ENCODE measurements at regions not wholly inside any gene's neighbourhood (a gene's known extent, or its start where the extent isn't known, plus 50 kb on each side); places are given as distances from the start of the nearest gene placed in this dataset.

DNA sequence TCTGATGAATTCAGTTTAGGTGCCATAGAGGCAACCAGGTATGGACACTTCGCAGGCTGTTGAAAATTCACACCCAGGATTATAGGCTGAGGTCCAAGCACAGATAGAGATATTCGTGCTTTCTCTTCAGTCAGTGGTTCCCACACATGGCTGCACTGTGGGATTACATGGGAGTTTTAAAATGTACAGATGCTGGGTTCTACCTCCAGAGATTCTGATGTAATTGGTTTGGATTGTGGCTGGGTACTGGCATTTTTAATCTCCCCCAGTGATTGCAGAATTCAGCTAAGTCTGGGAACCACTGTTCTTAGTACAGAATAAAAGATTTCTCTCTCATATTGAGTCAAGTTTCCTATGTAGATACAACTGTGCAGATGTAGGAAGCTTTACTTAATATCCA, 91.6 kb downstream of the FOXB1 start:
- no peak for DNase-seq (ENCODE audit: low spot score)

DNA sequence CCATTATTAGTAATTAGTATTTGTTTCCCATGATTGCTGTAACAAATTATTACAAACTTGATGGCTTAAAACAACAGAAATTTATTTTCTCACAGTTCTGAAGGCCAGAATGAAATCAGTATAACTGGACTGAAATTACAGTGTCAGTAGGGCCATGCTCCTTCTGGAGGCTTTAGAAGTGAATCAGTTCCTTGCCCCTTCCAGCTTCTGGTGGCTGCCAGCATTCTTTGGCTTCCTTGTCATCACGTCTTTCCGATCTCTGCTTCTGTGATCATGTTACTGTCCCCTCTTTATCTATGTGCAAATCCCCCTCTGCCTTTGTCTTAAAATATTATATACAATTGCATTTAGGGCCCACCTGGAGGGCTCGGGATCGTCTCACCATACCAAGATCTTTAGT, 92.0 kb downstream of the FOXB1 start:
- no peak for DNase-seq (ENCODE audit: low spot score)

DNA sequence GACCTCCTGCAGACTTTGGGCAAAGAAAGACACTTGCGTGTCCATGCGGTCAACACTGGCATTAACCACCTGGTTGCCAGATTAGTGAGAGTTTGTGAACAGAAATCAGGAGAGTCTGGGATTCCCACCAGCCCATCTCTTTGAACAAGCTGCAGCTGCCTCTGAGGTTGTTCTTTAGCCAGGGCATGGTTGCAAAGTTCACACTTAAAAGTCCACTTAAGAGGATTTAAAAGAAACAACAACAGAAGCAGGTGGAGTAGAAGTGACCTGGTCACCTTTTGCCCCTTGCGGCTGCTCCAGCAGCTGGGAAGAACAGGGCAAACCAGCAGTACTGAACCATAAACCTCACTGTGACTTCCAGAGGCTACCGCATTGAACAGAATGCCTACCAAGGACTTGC, 97.3 kb downstream of the FOXB1 start:
- DNase-seq (ENCODE audit: low spot score) = no peak

DNA sequence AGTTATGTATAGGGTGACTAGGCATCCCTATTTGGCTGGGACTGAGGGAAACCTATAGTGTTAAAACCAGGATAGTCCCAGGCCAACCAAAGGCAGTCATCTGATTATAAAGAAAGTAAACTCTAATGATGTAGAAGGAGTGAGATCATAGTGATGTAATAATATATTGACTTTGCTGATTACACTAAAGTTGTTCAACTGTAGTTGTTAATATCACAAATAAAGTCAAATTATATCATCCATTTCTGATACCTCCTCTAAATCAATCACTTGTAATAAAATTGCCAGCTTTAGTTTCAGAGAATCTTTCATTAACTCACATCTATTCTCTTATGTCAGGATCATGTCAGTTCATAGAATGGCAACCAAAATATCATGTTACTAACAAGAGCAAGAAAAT, 98.6 kb downstream of the FOXB1 start:
- no peak for DNase-seq (ENCODE audit: low spot score)

DNA sequence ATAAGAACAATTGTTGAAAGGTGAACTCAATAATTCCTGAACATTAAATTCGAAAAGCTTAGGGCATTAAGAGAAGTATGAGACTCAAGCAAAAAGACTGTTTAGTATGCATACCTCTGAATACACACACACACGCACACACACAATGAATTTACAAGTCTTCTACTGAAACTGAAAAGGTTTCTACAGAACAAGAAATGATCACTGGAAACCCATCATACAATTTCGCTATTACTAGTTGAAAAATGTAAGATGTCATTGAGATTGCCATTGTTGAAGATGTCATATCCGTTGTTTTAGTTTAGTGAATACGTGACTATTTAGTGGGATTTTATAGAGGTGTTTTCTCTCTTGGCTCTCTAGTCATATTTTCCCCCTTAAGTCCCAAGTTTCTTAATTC, 106.8 kb downstream of the FOXB1 start:
- DNase-seq (ENCODE audit: low spot score) = no peak

DNA sequence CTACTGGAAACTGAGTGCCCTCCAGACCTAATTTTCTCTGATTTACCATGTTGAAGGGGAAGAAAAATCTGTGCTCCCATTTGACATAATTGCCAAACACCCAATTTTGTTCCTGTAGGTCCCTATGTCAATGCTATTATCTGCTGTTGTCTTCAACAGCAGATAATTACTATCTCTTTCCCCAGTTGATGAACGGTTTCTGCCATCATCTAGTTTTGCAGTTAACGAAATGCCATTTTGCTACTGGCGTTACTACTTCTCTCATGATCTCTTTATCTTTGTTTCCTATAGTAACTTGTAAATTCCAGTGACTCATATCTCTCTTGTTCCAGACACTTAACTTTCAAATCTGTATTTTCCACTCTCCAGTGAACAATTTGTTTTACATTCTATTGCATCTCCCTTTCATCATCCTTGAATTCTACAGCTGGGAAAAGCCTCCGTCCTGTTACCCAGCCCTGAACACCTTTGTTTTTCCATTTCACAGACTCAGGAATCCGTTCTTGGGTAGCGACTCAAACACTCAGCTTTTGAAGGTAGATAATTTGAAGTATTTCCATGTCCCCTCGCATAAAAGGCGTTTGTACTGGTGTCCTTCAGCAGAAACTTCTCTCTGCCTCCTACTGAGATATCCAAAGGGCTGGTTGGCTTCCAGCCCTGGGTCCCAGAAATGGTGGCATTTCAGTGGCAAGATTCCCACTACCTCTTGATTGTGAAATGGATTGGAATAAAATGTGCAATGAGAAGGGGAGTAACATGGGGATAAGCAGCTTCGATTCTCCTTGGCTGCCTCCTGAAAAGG, 111.7 kb downstream of the FOXB1 start:
- no peak for DNase-seq (ENCODE audit: low spot score)

DNA sequence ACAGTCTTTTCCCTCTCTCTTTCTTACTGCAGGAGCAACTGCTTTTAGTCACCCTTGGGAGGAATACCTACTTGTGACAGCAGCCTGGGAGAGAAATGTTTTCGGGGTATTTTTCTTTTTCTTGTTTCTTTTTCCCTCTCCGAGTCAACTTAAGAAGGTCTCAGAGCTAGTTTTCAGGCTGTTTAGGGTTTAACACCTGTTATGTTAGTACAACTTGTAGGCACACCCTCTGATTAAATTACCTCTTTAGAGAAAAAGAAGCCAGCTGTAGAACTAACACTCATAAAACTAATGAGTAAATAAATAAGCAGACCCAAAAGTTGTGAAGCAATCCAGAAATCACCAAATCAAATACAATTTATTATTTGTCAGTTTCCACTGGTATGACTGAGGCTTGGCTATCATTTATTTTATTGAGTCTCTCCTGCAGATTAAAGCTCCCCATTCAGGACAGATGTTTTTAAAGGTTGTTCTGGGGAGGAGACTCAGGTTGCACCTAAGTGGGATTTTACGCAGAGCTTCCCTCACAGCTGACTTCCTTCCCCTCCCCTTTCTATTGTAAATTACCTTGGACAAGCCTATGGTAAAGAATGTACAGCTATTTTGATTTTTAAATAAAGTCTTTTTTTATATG, 112.5 kb downstream of the FOXB1 start:
- DNase-seq (ENCODE audit: low spot score) = no peak

DNA sequence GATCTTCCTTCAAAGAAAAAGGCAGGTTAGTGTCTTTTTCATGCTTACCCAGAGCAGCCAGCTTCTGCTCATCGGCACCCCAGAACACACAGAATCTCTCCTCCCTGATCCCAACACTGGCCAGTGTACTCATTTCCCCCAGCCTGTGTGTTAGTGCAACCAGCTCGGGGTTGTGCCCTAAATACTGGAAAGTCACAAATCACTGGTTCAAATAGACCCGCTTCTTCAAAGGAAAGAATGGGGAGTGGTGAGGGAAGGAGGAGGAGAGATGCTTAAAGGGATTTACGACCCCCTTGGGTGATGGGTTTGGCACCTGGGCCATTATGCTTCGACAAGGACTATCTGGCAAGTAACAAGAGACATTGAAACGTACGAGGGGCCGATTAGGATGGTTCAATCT, 114.0 kb downstream of the FOXB1 start:
- no peak for DNase-seq (ENCODE audit: low spot score)

DNA sequence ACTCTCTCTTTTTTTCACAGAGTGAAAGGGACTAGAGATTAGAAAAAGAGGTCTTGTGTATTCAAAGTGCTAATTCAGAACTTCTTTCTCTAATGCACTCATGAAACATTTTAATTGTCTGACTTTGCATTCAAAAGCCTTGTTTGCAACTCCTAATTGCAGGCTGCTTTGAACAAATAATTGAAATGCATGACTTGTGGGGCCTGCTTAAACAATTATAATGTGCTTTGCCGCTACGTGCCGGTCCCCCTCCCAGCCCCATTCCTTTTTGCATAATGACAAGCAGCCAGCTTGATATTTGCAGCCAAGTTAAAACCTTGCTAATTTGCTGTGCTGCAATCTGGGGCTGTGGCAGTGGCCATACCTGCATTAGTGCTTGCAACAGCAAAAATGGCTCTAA, 114.5 kb downstream of the FOXB1 start:
- no peak for DNase-seq (ENCODE audit: low spot score)

DNA sequence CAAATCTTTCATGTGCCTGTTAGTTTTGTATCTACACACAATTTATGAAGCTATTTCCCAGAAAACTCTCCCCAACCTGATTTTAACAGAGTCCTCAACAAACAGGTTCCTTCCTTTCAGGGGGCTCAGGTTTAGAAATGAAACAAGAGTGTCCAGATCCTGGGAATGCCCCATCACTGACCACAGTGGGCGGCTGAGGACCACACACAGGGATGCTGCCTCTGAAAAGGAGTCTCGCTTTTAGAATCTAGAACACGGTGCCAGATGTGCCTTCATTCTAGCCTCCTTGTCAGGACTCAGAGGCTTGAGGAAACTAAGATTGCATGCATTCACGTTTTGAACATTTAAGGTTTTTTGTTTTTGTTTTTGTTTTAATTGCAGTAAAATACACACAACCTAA, 115.0 kb downstream of the FOXB1 start:
- DNase-seq (ENCODE audit: low spot score) = no peak

DNA sequence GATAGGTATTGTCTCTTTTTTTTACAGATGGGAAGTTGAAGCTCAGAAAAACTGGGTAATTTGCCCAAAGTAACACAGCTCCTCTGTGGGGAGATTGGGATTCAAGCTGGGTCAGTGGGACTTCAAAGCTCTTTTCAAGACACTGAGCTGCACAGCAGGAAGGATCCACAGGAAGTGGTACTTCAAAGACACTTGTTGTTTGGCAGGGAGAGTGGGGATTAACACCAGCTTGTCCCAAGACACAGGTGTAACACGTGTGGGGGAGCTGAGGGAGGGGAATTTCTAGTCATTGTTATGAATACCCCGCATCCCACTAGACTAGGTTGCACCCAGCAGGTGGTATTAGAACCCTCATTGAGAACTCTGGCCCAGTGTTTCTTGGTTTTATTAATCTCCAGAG, 116.0 kb downstream of the FOXB1 start:
- no peak for DNase-seq (ENCODE audit: low spot score)

DNA sequence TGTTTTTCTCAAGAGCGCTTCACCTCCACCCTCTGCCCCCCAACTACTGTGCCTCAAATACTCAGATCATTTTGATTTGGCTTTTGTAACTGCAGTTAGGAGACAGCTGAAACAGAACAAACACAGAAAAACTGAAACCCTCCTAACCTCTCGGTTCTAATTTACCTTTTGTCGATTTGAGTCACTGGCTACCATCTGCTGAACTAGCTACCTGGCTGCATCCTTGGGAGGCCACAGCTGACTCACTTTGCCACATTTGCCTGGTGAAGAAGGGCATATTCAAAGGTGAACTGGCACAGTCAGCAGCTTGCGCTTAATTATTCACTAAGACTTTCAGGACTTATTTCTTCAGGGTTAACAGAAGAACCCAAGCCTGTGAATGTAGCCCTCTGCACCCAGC, 117.7 kb downstream of the FOXB1 start:
- no peak for DNase-seq (ENCODE audit: low spot score)

DNA sequence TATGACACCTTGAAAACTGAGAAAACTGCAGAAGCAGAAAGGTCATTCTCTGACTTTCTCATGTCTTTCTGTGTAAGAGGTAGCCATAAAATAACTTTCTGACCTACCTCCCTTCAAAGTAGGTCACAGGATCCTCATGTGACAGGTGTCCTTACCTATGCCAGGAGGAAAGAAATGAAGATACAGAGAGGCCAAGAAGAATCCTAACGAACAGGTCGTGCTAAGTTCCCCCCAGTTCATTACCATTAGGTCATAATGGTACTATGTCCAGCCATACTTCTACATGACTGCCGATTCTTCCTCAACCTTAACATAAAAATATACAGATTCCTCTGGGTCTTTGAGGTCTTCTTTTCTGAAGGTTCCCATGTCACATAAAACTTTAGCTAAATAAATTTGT, 118.6 kb downstream of the FOXB1 start:
- DNase-seq (ENCODE audit: low spot score) = no peak

DNA sequence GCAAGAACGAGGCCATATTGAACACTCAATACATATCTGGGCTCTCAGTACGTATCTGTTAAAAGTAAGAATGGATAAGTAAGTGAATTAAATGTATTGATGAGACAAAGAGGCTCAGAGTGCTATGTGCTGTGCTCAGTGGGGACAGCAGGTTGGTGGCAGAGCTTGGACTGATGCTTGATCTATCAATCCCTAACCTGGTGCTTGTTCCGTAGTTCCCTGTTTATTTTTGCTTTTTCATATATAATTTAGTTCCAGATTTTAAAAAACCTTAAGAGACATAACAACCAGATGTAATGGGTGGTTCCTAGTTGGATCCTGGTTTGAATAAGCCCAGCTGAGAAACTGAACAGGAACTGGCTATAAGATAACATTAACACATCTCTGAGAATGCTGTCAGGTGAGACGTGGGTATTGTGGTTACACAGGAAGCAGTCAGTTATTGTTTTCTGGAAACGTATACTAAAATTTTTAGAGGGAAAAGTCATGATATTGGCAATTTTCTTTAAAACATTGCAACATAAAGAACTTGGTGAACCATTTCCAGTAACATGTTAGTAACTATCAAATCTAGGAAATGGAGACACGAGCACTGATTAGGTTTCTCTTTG, 120.5 kb downstream of the FOXB1 start:
- DNase-seq (ENCODE audit: low spot score) = no peak

DNA sequence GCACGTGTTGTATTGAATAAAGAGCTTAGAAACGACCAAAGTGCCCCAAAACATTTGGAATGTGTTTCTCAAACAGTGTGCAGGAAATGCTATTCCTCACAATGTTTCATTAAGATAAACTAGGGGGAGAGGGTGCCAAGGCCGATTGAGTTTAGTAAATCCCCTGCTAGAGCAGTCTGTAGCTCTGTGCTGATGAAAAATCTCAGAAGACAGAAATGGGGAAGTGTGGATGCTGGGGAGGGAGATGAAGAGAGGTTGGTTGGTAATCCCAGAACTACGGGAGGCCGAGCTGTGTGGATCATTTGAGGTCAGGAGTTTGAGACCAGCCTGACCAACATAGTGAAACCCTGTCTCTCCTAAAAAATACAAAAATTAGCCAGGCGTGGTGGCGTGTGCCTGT, 121.2 kb downstream of the FOXB1 start:
- DNase-seq (ENCODE audit: low spot score) = no peak

DNA sequence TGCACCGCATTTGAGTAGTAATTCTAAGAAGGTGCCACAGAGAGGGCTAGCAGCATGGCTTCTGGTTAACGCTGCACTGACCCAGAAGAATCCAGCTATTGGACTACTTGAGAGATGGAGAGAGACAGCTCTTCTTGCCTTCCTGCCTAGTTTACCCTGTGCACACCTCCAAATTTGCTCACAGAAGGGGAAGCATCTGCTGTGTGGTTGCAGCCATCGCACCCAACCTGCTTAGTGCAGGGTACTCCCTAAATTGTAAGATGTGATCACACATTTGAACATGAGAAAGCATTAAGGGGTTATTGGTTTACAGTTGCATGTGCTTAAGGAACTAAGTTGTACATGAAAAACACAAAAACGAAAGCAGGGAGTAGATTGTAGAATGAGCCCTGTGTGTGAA, 122.1 kb downstream of the FOXB1 start:
- no peak for DNase-seq (ENCODE audit: low spot score)

DNA sequence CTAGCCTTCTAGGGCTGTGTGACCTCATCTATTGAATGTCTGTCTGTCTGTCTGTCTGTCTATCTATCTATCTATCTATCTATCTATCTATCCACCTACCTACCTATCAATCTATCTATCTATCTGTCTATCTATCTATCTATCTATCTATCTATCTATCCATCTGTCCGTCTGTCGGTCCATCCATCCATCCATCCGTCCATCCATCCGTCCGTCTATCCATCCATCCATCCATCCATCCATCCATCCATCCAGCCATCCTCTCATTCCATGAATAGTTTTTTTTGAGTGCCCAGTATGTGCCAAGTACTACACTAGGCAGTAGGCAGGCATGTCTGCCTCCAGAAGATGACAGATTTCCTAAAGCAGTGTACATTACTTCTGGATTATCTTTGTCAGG, 122.5 kb downstream of the FOXB1 start:
- DNase-seq (ENCODE audit: low spot score) = no peak

DNA sequence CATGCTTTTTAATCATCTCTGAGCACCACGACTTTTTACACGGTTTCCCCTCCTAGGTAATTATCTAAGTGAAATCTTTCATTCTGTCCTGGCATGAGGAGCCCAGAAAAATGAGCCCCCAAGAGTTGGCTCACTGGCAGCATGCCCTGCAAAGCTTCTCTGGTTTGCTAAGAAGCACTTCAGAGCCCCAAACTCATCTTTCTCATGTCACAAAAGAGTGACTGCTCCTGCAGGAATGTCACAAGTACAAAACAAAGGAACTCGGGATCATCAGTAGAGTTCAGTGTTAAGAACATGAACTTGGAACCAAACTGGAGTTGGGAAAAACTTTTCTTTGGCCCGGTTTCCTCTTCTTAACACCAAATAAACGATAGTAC, 123.9 kb downstream of the FOXB1 start:
- no peak for DNase-seq (ENCODE audit: low spot score)

DNA sequence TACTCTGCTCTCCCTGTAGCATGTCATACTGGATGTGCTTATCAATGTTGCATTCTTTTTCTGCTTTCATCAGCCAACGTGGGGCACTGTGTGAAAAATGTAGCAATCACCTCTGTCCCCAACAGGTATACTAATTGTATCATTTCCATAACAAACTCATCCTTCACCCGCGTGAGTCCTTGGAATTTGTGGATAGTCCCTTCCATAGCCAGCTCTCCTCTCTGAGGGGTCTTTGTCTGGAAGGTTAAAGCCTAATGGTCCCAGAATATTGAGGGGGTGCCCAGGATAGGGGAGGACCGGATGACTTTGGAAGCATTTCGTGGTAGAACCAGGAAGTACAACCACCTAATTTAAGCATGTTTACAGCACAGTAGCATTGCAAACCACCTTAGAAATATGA, 124.6 kb downstream of the FOXB1 start:
- no peak for DNase-seq (ENCODE audit: low spot score)

DNA sequence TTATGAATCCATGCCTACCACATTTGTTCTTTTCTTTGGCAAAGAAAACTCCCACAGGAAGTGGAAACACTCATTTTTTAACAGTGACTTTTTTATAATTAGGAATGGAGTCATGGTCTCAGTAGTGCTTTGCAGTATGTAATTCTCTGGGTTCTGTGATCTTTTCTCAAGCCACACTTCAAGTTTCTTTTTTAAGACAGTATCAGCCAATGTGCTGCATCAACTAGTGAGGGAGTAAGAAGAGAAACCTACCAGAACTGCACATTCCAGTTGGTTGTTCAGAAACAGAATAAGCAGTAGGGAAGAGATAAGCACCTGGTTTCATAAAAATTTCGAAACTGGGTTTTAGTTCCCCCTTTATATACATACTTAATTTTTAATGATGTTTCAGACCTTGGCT, 126.3 kb downstream of the FOXB1 start:
- DNase-seq (ENCODE audit: low spot score) = no peak

DNA sequence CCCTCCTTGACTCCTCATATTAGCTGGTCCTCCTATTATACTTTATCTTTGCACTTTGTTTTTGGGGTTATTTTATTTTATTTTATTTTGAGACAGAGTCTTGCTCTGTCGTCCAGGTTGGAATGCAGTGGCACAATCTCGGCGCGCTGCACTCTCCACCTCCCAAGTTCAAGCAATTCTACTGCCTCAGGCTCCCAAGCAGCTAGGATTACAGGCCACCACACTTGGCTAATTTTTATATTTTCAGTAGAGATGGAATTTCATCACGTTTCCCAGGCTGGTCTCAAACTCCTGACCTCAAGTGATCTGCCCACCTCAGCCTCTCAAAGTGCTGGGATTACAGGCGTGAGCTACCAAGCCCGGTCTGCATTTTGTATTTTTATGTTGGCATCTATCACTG, 126.7 kb downstream of the FOXB1 start:
- DNase-seq (ENCODE audit: low spot score) = no peak

DNA sequence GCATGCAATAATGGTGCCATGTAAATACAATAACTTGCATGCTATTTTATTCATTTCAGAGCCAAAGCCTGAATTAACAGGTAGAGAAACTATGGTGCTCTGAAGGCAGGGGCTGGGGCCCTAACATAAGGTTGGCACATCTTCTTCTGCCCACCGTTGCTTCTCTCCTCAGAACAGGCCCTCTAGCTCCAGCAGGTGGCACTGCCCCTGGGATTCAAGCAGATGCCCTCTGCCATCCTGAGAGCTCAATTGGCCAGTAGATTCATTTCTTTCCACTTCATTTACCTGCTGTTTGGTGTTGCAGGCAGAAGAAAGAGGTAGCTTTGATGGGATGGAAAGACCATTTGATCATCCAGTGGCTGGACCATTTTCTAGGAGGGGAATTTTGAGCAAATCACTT, 130.5 kb downstream of the FOXB1 start:
- DNase-seq (ENCODE audit: low spot score) = no peak

DNA sequence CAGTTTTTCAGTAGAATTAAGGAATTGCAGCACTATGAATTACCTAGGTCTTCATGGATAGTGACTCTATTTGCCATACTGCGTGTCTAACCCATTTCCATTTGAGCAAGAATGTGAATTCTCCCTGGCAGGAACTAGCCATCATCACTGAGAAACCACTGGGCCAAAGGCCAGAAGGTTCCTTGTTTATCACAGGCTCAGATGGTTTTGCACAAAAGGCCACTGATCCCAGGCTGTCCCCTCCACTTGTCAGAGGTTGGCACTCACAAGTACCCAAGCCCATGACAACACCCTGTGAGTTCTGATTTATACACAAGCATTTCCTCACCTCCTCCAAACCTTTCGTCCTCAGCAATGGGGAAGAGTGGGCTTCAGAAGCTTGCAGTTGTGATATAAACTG, 131.8 kb downstream of the FOXB1 start:
- no peak for DNase-seq (ENCODE audit: low spot score)
